ENCODE measurements at regions not wholly inside any gene's neighbourhood (a gene's known extent, or its start where the extent isn't known, plus 50 kb on each side); places are given as distances from the start of the nearest gene placed in this dataset.

GRCh38 chr4:157911662-157912061, 261.2 kb downstream of the GASK1B start:
- H3K4me1 ChIP-seq (ENCODE audit: insufficient read depth, low read length, poor library complexity, severe bottlenecking) = no peaks in the 10 kb centered on the region
- H3K4me2 ChIP-seq (ENCODE audit: low read depth, low read length, poor library complexity, severe bottlenecking) = no peak overlapping the region
- H3K27me3 ChIP-seq (ENCODE audit: insufficient read depth, low read length, poor library complexity, severe bottlenecking) = no peaks in the 10 kb centered on the region
- no peaks in the 10 kb centered on the region for H3F3A ChIP-seq (ENCODE audit: low read depth)
- no peak overlapping the region for H3K4me3 ChIP-seq (ENCODE audit: low read length, poor library complexity, severe bottlenecking)
- no peaks in the 10 kb centered on the region for H3K79me2 ChIP-seq (ENCODE audit: insufficient read depth, low read length)
- no peaks in the 10 kb centered on the region for H3K9me3 ChIP-seq (ENCODE audit: insufficient read depth, low read depth, low read length)
- TF ChIP-seq EZH2phosphoT487 (IDR thresholded peaks at IDR 0.05; ENCODE audit: borderline replicate concordance) = no peak
- TF ChIP-seq, protein P1, sequence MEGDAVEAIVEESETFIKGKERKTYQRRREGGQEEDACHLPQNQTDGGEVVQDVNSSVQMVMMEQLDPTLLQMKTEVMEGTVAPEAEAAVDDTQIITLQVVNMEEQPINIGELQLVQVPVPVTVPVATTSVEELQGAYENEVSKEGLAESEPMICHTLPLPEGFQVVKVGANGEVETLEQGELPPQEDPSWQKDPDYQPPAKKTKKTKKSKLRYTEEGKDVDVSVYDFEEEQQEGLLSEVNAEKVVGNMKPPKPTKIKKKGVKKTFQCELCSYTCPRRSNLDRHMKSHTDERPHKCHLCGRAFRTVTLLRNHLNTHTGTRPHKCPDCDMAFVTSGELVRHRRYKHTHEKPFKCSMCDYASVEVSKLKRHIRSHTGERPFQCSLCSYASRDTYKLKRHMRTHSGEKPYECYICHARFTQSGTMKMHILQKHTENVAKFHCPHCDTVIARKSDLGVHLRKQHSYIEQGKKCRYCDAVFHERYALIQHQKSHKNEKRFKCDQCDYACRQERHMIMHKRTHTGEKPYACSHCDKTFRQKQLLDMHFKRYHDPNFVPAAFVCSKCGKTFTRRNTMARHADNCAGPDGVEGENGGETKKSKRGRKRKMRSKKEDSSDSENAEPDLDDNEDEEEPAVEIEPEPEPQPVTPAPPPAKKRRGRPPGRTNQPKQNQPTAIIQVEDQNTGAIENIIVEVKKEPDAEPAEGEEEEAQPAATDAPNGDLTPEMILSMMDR (conservative IDR thresholded peaks at IDR 0.05; ENCODE audit: low read length) = no peak
- H3K9ac ChIP-seq (ENCODE audit: low read depth, low read length, poor library complexity, severe bottlenecking) = no peak overlapping the region
- no peaks in the 10 kb centered on the region for H3K36me3 ChIP-seq (ENCODE audit: insufficient read depth, low read length)
- no peaks in the 10 kb centered on the region for H4K20me1 ChIP-seq (ENCODE audit: insufficient read depth, low read length, poor library complexity, severe bottlenecking)
- no peaks in the 10 kb centered on the region for H3K9me2 ChIP-seq (replicated peaks; ENCODE audit: low read depth, low read length)
- no peak overlapping the region for H2AFZ ChIP-seq (ENCODE audit: low read length)

- Histone ChIP-seq H4K20me1 (ENCODE audit: insufficient read depth, low read length, poor library complexity, severe bottlenecking) (no peaks in the 10 kb centered on the region), H3K4me2 (ENCODE audit: low read depth, low read length, poor library complexity, severe bottlenecking) (no peak overlapping the region), H3K9ac (ENCODE audit: low read depth, low read length, poor library complexity, severe bottlenecking) (no peak overlapping the region), H3K9me3 (ENCODE audit: insufficient read depth, low read depth, low read length) (no peaks in the 10 kb centered on the region), H3K4me1 (ENCODE audit: insufficient read depth, low read length, poor library complexity, severe bottlenecking) (no peaks in the 10 kb centered on the region), H2AFZ (ENCODE audit: low read length) (no peak overlapping the region), H3K79me2 (ENCODE audit: insufficient read depth, low read length) (no peaks in the 10 kb centered on the region), H3K27me3 (ENCODE audit: insufficient read depth, low read length, poor library complexity, severe bottlenecking) (no peaks in the 10 kb centered on the region), H3K4me3 (ENCODE audit: low read length, poor library complexity, severe bottlenecking) (no peak overlapping the region), H3K36me3 (ENCODE audit: insufficient read depth, low read length) (no peaks in the 10 kb centered on the region), H3K9me2 (replicated peaks; ENCODE audit: low read depth, low read length) (no peaks in the 10 kb centered on the region), H3F3A (ENCODE audit: low read depth) (no peaks in the 10 kb centered on the region)
- no peak for TF ChIP-seq EZH2phosphoT487 (IDR thresholded peaks at IDR 0.05; ENCODE audit: borderline replicate concordance)
- TF ChIP-seq, protein P1 (conservative IDR thresholded peaks at IDR 0.05; ENCODE audit: low read length) = no peak
Observed at GRCh38 chr4:157908691-157909090, 264.1 kb downstream of the GASK1B start.

DNA sequence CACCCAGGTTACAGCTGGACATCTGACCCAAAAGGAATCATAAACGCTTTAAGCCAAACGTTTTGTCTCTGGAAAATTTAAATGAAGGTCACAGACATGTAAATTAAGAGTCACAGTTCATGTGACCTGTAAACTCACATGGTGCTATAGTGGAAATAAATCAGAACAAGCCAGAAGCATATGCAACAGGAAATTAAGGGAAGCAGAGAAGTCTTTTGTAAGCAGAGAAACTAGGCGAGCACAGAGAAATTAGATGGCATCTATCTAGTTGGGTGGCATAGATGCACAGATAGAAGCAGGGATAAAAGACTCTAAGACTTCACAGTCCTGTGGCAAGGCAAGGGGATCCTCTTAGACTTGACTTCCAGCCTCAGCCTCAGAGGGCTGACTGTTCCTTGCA, 264.8 kb downstream of the GASK1B start:
- Histone ChIP-seq H3K4me1 (ENCODE audit: insufficient read depth, low read length, poor library complexity, severe bottlenecking) (no peaks in the 10 kb centered on the region), H3K27me3 (ENCODE audit: insufficient read depth, low read length, poor library complexity, severe bottlenecking) (no peaks in the 10 kb centered on the region), H3K9me2 (replicated peaks; ENCODE audit: low read depth, low read length) (no peaks in the 10 kb centered on the region), H3K4me2 (ENCODE audit: low read depth, low read length, poor library complexity, severe bottlenecking) (no peak overlapping the region), H3K9me3 (ENCODE audit: insufficient read depth, low read depth, low read length) (no peaks in the 10 kb centered on the region), H2AFZ (ENCODE audit: low read length) (no peak overlapping the region), H3K9ac (ENCODE audit: low read depth, low read length, poor library complexity, severe bottlenecking) (no peak overlapping the region), H3K79me2 (ENCODE audit: insufficient read depth, low read length) (no peaks in the 10 kb centered on the region), H4K20me1 (ENCODE audit: insufficient read depth, low read length, poor library complexity, severe bottlenecking) (no peaks in the 10 kb centered on the region), H3K36me3 (ENCODE audit: insufficient read depth, low read length) (no peaks in the 10 kb centered on the region), H3F3A (ENCODE audit: low read depth) (no peaks in the 10 kb centered on the region), H3K4me3 (ENCODE audit: low read length, poor library complexity, severe bottlenecking) (no peak overlapping the region)
- no peak for TF ChIP-seq EZH2phosphoT487 (IDR thresholded peaks at IDR 0.05; ENCODE audit: borderline replicate concordance)
- TF ChIP-seq, protein P1 (conservative IDR thresholded peaks at IDR 0.05; ENCODE audit: low read length) = no peak

All from Loucy (cell line).